GM19025 (cell line): ENCODE measurements at regions not wholly inside any gene's neighbourhood (a gene's known extent, or its start where the extent isn't known, plus 50 kb on each side); places are given as distances from the start of the nearest gene placed in this dataset.
"Not testable (repeated sequence)": the region's sequence is repeated elsewhere in the genome, so short reads cannot be mapped to it uniquely, and the experiment has no call there.

ENCODE experiments used
- ATAC-seq: cut with Tn5 transposase; IDR thresholded peaks from one replicate; pipeline ENCODE4 v1.9.1; 2021; ENCODE audit warnings: mild to moderate bottlenecking, low read depth, moderate library complexity; ENCODE audit not compliant: unreplicated experiment

GRCh38 chr6:81568973-81569372 lies 183.5 kb downstream of the TENT5A start:
- no peak for ATAC-seq

- ATAC-seq: no peak
Observed at GRCh38 chr6:81565071-81565470, 187.4 kb downstream of the TENT5A start.

- ATAC-seq: no peak
Observed at GRCh38 chr6:81564470-81565068, 187.9 kb downstream of the TENT5A start.

GRCh38 chr6:81562169-81562568 lies 190.3 kb downstream of the TENT5A start:
- no peak for ATAC-seq

GRCh38 chr6:81561731-81562130 lies 190.8 kb downstream of the TENT5A start:
- ATAC-seq: no peak

GRCh38 chr6:81561071-81561564 lies 191.4 kb downstream of the TENT5A start:
- no peak for ATAC-seq

GRCh38 chr6:81557811-81558210 lies 194.7 kb downstream of the TENT5A start:
- ATAC-seq: no peak

- ATAC-seq: no peak
Observed at GRCh38 chr6:81556551-81556950, 195.9 kb downstream of the TENT5A start.

GRCh38 chr6:81553216-81553615 lies 199.3 kb downstream of the TENT5A start:
- no peak for ATAC-seq

GRCh38 chr6:81552644-81553043 lies 199.8 kb downstream of the TENT5A start:
- no peak for ATAC-seq

- no peak for ATAC-seq
Observed at GRCh38 chr6:81547149-81547548, 205.3 kb downstream of the TENT5A start.

- no peak for ATAC-seq
Observed at GRCh38 chr6:81534934-81535465, 217.5 kb downstream of the TENT5A start.

GRCh38 chr6:81531869-81532561 lies 220.5 kb downstream of the TENT5A start:
- ATAC-seq: no peak

- no peak for ATAC-seq
Observed at GRCh38 chr6:81517455-81517854, 235.0 kb downstream of the TENT5A start.

GRCh38 chr6:81515562-81516453 lies 236.7 kb downstream of the TENT5A start:
- no peak for ATAC-seq

- ATAC-seq: not testable (repeated sequence)
Observed at GRCh38 chr6:81514195-81514594, 238.3 kb downstream of the TENT5A start.

- no peak for ATAC-seq
Observed at GRCh38 chr6:81511423-81511822, 241.1 kb downstream of the TENT5A start.

- ATAC-seq: no peak
Observed at GRCh38 chr6:81495999-81496398, 256.5 kb downstream of the TENT5A start.

- ATAC-seq: no peak
Observed at GRCh38 chr6:81491454-81492101, 260.9 kb downstream of the TENT5A start.

- no peak for ATAC-seq
Observed at GRCh38 chr6:81487489-81487888, 265.0 kb downstream of the TENT5A start.
